Thoracic aorta (tissue), 2 donors: ENCODE measurements at regions not wholly inside any gene's neighbourhood (a gene's known extent, or its start where the extent isn't known, plus 50 kb on each side); places are given as distances from the start of the nearest gene placed in this dataset.

Experiments
- ATAC-seq: fragments of 150-250 bp; one replicate; pipeline ENCODE4 v1.8.0; 2017; ENCODE audit warnings: low read depth; ENCODE audit not compliant: insufficient number of reproducible peaks, low FRiP score
- DNase-seq: peaks from one replicate; pipeline ENCODE4 v3.0.0-alpha.2; 2020; ENCODE audit warnings: low spot score
- H3K27ac ChIP-seq, 2 donors: fragments of 200-600 bp; sonication (generic); 1 replicate in 1 of 2; 2 replicates in 1 of 2; pipeline ENCODE4 v1.5.1; 2016; ENCODE audit warnings: mild to moderate bottlenecking in 2 of 2, moderate library complexity in 2 of 2
- H3K27me3 ChIP-seq: fragments of 200-600 bp; sonication (generic); replicated peaks from 2 replicates; pipeline ENCODE4 v1.6.0; 2016; ENCODE audit warnings: mild to moderate bottlenecking; ENCODE audit not compliant: insufficient read depth
- H3K36me3 ChIP-seq: fragments of 200-600 bp; sonication (generic); one replicate; pipeline ENCODE4 v1.5.1; 2016
- H3K4me1 ChIP-seq, 2 donors: fragments of 200-600 bp; sonication (generic); 1 replicate in 1 of 2; 2 replicates in 1 of 2; pipeline versions ENCODE4 v1.5.1 to v1.6.0; 2016; ENCODE audit warnings: low read depth in 2 of 2, mild to moderate bottlenecking in 1 of 2; ENCODE audit not compliant: control insufficient read depth in 1 of 2
- H3K4me3 ChIP-seq: fragments of 200-600 bp; sonication (generic); 2 replicates; pipeline ENCODE4 v1.5.1; 2016; ENCODE audit warnings: mild to moderate bottlenecking
- H3K9me3 ChIP-seq: fragments of 200-600 bp; sonication (generic); 2 replicates; pipeline ENCODE4 v1.5.1; 2016
- TF ChIP-seq, protein P1 (sequence below): fragments of 200-600 bp; sonication (generic); IDR thresholded peaks from one replicate; pipeline ENCODE4 v1.5.1; 2019; ENCODE audit warnings: antibody characterized with exemption

- no peaks in the 10 kb centered on the region for H3K9me3 ChIP-seq
- no peaks in the 10 kb centered on the region for H3K27me3 ChIP-seq
- no peak for ATAC-seq
- DNase-seq, result no peak
- H3K4me3 ChIP-seq, result no peak overlapping the region
- no peak overlapping the region for H3K27ac ChIP-seq
- no peaks in the 10 kb centered on the region for H3K36me3 ChIP-seq
- H3K4me1 ChIP-seq, result no peaks in the 10 kb centered on the region
- TF ChIP-seq, protein P1, sequence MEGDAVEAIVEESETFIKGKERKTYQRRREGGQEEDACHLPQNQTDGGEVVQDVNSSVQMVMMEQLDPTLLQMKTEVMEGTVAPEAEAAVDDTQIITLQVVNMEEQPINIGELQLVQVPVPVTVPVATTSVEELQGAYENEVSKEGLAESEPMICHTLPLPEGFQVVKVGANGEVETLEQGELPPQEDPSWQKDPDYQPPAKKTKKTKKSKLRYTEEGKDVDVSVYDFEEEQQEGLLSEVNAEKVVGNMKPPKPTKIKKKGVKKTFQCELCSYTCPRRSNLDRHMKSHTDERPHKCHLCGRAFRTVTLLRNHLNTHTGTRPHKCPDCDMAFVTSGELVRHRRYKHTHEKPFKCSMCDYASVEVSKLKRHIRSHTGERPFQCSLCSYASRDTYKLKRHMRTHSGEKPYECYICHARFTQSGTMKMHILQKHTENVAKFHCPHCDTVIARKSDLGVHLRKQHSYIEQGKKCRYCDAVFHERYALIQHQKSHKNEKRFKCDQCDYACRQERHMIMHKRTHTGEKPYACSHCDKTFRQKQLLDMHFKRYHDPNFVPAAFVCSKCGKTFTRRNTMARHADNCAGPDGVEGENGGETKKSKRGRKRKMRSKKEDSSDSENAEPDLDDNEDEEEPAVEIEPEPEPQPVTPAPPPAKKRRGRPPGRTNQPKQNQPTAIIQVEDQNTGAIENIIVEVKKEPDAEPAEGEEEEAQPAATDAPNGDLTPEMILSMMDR, result no peak
Observed at GRCh38 chr17:71655542-71655941, 465.3 kb upstream of the SOX9 start.

DNA sequence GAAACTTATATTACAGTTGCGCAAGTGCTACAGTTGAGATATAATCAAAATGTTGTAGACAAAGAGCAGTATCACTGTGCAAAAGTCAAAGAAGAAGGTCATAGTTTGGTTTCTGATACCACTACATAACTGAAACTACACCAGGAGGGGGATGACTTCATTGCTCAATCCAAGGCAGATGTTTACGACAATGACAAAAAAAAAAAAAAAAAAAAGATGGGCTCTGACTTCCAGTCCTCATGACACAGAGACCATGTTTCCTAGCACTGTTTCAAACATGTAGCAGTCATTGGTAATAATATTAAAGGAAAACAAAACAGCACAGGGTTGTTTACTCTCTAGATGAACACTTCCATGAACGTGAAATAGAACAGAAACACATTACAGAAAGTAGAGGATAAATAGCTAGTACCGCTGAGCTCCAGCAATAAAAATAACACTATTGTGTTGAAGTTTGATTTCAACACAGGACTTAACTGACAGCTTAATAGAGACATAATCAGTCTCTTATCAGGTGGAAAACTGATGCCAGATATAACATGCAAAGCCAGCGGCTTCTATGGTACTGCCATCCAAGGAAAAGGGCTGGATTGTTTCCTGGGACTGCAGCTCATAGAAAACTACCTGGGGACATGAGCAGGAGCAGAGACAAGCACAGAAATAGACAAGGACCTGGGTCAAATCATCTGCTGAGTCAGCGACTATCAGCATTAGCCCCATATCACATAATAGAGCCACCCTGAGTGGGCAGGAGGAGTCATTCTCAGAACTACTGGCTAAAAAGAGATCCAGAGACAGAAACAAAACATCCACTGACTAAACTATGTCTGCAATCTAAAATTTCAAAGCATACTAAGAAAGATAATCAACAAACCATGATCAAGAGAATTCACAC lies 463.6 kb upstream of the SOX9 start:
- ATAC-seq (no peak), DNase-seq (no peak)
- Histone ChIP-seq H3K4me3 (no peak overlapping the region), H3K4me1 (no peaks in the 10 kb centered on the region), H3K27me3 (no peaks in the 10 kb centered on the region), H3K27ac (no peak overlapping the region), H3K9me3 (no peaks in the 10 kb centered on the region), H3K36me3 (no peaks in the 10 kb centered on the region)
- TF ChIP-seq, protein P1, result no peak

DNA sequence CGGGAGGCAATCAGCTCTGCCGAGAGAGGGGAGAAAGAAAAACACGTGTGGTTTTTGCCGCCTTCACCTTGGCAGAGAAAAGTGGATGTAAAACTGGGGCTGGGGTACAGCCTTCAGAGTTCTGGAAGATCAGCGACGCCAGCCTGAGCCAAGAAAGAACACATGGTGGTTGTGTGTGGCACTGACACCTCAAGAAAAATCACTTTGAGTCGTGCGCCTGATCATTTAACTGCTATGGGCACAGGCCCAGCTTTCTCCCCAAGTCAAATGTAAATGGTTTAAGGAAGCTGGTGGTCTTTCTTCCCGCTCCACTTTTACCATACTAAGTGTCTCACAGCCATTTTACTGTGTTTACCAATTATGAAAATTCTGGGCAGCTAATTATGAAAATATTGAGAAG lies 461.8 kb upstream of the SOX9 start:
- TF ChIP-seq, protein P1, result no peak
- Histone ChIP-seq H3K36me3 (no peaks in the 10 kb centered on the region), H3K27ac (no peak overlapping the region), H3K4me1 (no peaks in the 10 kb centered on the region), H3K9me3 (no peaks in the 10 kb centered on the region), H3K4me3 (no peak overlapping the region), H3K27me3 (no peaks in the 10 kb centered on the region)
- ATAC-seq (no peak), DNase-seq (no peak)

- Histone ChIP-seq H3K27ac (no peak overlapping the region), H3K4me3 (no peak overlapping the region), H3K4me1 (no peaks in the 10 kb centered on the region), H3K9me3 (no peaks in the 10 kb centered on the region), H3K27me3 (no peaks in the 10 kb centered on the region), H3K36me3 (no peaks in the 10 kb centered on the region)
- TF ChIP-seq, protein P1, result no peak
- DNase-seq (no peak), ATAC-seq (no peak)
Observed at GRCh38 chr17:71664861-71665260, 456.0 kb upstream of the SOX9 start.

DNA sequence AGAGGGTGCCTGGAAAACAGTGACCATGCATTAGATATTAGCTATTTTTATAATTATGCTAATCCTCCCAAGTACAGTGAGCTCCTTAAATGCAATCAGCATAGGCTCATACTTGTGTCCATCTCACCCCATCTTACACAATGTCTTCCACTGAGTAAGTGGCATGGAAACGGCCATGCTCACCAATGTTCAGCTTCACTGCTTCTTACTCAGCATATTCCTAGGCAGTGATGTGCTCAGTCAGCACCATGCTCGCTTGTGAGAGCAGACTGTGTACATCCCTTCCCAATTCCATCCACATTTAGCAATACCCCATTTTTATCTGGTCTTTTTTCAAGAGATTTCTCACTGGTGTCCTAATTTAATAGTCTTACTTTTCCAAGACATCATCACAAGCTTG lies 454.8 kb upstream of the SOX9 start:
- no peak overlapping the region for H3K27ac ChIP-seq
- H3K4me1 ChIP-seq, result no peaks in the 10 kb centered on the region
- no peaks in the 10 kb centered on the region for H3K36me3 ChIP-seq
- DNase-seq, result no peak
- H3K9me3 ChIP-seq, result no peaks in the 10 kb centered on the region
- no peak overlapping the region for H3K4me3 ChIP-seq
- TF ChIP-seq, protein P1, result no peak
- no peaks in the 10 kb centered on the region for H3K27me3 ChIP-seq
- no peak for ATAC-seq
